GM19240 (cell line): ENCODE measurements at regions not wholly inside any gene's neighbourhood (a gene's known extent, or its start where the extent isn't known, plus 50 kb on each side); places are given as distances from the start of the nearest gene placed in this dataset.
"Not testable (repeated sequence)": the region's sequence is repeated elsewhere in the genome, so short reads cannot be mapped to it uniquely, and the experiment has no call there.

ENCODE experiments used
- DNase-seq: peaks from one replicate; pipeline ENCODE4 v3.0.0; 2011; ENCODE audit warnings: low spot score; ENCODE audit not compliant: insufficient read length

DNA sequence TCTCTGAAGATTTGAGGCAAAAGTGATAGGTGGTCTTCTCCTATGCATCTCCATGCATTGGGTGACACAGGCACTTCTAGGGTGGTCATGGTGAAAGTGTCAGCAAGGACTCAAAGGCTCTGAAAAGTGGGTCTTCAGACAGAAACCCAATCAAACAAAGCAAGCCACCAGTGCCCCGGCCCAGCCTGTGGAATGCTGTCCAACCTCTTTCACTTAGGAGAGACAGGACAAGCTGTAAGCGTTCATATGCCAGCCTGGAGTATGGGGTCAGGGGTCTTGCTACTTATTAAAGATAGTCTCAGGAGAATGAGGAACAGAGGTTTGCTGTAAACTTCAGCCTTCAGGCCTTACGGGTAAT lies 324.5 kb downstream of the GADD45G start:
- no peak for DNase-seq

DNA sequence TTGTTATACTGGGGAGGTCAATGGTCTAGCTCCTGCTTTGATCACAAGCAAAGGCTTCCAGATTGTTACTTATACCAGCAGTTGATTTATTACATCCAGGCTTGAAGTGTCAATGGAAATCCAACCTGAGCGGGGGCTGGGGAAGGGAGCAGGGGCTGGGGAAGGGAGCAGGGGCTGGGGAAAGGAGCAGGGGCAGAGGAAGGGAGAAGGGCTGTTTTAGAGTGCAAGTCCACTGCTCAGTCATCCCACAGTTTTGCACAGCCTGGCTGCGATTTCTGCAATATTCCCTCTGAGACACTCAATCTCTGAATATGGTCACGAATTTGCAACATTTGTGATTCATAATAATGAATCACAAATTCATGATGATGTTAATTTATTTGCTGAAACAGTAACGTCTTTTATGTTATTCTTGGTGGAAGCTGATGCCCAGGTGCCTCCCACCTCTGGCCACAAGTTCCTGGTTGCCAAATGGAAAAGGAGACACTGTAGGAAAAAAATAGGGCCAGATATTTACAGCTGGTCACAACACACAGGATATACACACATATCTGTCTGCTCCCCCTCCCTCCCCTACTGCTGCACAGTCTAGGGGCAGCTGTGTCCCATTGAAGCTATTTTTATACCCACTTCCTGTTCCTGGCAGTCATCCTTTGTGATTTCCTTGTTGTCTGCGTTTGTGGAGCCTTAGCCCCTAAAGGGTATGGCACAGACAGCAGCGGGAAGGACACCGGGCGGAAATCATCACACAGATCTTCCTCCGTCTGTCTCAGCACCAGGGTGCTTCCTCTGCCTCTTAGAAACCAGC lies 325.1 kb downstream of the GADD45G start:
- DNase-seq: no peak

GRCh38 chr9:89933578-89933977 lies 328.8 kb downstream of the GADD45G start:
- no peak for DNase-seq

- DNase-seq: no peak
Measured at GRCh38 chr9:89935115-89935514, 330.3 kb downstream of the GADD45G start.

DNA sequence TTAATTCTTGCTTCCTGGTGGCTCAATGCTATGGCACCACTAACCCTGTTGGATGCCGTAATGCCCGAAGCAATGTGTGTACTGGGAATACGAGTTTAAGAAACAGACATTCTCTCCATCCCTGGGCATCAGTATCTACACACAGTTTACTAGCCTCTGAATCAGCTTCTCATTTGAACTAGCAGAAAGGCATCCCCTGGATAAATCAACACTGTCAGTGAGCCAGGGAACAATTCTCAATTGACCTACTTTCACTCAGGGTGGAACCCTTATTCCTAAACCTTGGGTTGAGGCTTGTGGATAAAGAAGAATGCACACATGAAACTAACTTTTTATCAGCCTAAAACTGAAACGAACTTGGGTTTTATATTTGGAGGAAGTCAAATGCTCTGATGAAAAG lies 331.0 kb downstream of the GADD45G start:
- DNase-seq: no peak

DNA sequence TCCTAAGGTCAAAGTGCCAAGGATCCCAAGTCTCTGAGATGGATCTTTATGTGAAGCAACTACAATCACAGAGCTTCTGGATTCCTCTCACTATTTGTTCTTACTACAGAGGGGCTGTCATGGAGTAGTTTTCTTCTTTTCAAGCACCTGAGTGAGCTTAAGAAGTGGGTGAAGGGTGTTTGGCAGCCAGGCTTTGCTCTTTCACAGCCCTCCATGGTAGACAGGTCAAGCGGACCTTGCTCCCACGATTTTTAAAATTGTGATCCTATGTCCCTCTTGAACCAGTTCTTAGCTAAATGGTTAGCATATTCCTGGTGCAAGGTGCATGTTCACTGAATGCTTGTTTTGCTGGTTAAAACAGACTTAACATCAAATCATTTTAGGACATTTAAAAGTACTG lies 332.2 kb downstream of the GADD45G start:
- DNase-seq: no peak

DNA sequence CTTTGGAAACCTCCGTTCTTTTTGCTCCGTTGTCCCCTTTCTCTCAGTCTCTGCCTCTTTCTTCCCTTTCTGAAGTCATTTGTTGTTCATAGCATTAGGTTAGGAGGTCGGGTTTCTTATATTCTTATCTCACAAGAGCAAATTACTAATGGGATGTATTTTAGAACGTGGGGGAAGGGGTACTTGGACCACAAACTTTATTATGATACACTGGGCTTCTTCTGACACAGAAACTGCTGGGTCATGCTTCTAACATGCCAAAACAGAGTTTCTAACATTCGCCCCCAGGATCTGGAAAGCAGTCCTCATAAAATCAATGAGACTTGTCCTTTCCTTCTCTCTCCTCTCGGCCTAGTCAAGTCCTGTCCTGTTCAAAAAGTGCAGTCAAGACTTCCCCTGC lies 334.4 kb downstream of the GADD45G start:
- no peak for DNase-seq

- no peak for DNase-seq
Measured at GRCh38 chr9:89939626-89940292, 334.9 kb downstream of the GADD45G start.

GRCh38 chr9:89940625-89941024 lies 335.8 kb downstream of the GADD45G start:
- no peak for DNase-seq

DNA sequence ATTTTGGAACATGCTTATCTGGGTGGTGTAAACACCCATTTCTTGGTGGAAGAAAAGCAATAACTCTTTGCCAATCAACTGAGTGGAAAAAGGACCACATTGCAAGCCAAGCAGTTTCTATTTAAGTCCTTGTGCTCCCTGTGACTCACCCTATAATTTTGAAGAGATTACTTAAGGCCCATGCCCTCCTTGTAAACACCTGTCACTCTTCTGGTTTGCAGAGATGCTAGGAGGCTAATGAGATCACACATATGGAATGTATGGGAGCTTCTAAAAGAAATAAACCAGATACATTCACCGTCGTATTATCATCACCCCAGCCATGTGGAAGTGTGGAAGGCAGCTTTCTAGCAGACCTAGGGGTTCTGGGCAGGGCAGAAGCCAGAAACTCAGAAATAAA lies 337.1 kb downstream of the GADD45G start:
- DNase-seq: no peak

GRCh38 chr9:89942643-89943042 lies 337.8 kb downstream of the GADD45G start:
- no peak for DNase-seq

GRCh38 chr9:89943309-89943708 lies 338.5 kb downstream of the GADD45G start:
- no peak for DNase-seq

DNA sequence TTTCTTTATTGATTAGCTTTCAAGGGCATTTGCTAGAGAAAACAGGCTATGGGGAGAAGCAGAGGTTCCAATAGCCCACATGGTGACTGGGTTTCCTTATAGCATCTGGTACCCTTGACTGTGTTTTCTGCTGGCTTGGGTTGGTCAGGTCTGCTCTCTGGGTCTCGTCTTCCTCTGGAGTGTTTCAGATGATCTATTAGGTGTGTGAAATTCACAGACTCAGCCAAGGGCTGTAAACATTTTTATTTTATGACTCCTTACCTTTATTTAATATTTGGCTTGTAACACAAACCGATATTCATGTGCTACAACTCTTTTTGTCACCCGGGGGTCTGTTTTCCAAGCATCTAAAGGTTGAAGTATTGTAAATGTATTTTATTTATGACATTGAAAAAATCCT lies 338.9 kb downstream of the GADD45G start:
- no peak for DNase-seq

DNA sequence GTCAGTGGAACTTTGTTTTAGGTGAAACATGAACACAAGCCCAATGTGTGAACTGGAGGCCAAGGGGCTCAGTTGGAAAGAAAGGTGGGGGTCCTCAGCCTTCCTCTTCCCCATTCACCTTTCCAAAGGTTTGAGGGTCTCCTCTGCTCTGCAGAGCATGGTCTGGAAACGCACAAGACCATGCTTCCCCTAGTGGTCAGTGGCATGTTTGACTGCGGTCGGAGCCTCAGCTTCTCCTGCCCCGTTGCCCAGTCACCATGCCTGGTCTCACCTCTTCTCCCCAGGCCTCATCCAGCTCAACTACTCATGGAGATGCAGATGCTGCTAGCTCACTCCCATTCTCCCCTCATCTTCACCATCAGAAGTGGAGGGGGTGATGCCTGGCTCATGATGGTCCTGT lies 340.3 kb downstream of the GADD45G start:
- no peak for DNase-seq

- no peak for DNase-seq
Measured at GRCh38 chr9:89946741-89947140, 341.9 kb downstream of the GADD45G start.

GRCh38 chr9:89949111-89949510 lies 344.3 kb downstream of the GADD45G start:
- no peak for DNase-seq

DNA sequence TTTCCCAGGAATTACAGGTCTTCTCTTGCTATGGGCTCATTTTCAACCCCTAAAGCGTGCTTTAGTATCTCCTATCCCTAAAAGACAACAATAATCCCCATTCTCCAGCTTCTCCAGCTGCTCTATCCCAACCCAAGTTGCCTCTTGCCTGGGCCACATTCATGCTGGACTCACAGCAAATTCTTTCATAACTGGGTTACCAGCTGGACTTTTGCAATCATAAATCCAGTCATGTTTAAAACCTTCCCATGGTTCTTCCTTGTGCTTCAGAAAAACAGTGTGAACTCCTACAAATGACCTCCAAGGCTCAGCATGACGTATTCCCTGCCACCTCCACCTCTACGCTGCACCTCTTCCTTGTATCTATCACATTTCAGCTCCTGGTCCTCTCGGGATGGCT lies 346.9 kb downstream of the GADD45G start:
- DNase-seq: no peak

DNA sequence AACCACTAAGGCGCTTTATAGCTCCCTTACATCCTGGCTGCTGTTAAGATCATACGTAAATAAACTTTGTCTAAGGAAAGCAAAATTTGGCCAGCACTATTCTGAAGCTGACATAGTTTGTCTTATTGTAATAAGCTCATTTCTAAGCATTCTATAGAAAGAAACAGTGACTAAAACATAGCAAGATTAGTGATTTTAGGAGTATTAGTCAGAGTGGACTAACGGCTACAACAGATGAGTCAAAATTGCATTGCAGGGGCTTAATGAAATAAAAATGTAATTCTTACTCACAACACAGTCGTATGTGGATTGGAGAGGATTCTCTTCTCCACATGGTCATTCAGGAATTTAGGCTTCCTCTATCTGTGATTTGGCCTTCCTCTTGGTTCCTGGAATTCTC lies 347.6 kb downstream of the GADD45G start:
- DNase-seq: no peak

- DNase-seq: not testable (repeated sequence)
Measured at GRCh38 chr9:89953263-89953662, 348.5 kb downstream of the GADD45G start.

DNA sequence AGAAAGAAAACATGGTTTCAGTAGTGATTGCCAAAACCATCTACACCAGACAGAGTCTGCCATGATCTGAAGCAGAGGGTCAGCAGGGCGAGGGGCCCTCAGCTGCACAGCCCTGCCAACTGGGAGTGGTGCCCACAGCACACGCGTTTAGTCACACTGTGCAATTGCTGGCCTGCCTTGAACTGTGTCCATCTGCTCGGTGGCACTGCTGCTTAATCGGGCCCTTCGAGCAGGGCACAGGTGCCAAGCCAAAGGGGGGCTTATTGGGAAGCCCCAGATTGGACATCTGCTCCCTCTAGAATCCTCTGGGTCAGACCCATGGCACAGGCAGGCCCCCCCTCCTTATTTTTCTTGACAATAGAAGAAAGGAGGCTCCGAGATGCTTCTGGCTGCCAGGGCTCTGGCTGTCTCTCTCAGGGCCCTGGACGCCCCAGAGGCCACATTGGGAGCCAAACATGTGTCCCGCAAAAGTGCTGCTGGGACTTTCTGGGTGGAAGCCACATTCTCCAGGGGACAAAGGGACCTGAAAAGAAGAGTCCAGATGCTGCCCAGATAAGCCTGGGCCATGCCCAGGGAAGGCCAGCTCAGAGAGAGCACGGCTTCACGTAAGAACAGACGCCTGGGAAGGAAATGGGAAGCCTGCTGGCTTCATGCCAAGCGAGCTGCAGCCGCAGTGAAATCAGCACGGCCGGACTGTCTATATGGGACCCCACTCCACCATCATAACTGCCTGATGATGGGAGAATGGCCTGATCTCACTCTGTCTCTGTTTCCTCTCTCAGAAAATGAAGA lies 349.2 kb downstream of the GADD45G start:
- DNase-seq: no peak

- no peak for DNase-seq
Measured at GRCh38 chr9:89955144-89955543, 350.3 kb downstream of the GADD45G start.

GRCh38 chr9:89955626-89956025 lies 350.8 kb downstream of the GADD45G start:
- no peak for DNase-seq
